IMR-90 (cell line): ENCODE measurements at regions not wholly inside any gene's neighbourhood (a gene's known extent, or its start where the extent isn't known, plus 50 kb on each side); places are given as distances from the start of the nearest gene placed in this dataset.

ENCODE experiments used
- ATAC-seq: fragments of 200-7000 bp; cut with Tn5 transposase; 2 replicates; pipeline ENCODE4 v1.9.1; 2020; ENCODE audit warnings: low read depth, mild to moderate bottlenecking, moderate library complexity
- BruUV-seq: library from RNA; stranded (reverse); fragments of 400-500 nt; replicated peaks from 2 replicates; lab custom pipeline; 2021; lab: Mats Ljungman, UMichigan
- CTCF ChIA-PET: fragments of 300-600 bp; formaldehyde crosslinking; extraction: SDS; loops from one replicate; lab custom pipeline; 2021; ENCODE audit warnings: antibody characterized with exemption; lab: Yijun Ruan, JAX
- POLR2A ChIA-PET: fragments of 300-600 bp; sonication (Branson Sonifier 250); formaldehyde crosslinking; loops from one replicate; lab custom pipeline; 2022; ENCODE audit warnings: antibody characterized with exemption; ENCODE audit not compliant: unreplicated experiment; lab: Charles Lee
- DNase-seq: peaks from one replicate; pipeline ENCODE4 v3.0.0; 2013
- H2AFZ ChIP-seq: replicated peaks from 2 replicates; pipeline ENCODE3; 2013; ENCODE audit warnings: low read length, mild to moderate bottlenecking; ENCODE audit not compliant: poor library complexity
- H2AK5ac ChIP-seq: 2 replicates; pipeline ENCODE4 v1.6.1; 2013; ENCODE audit warnings: low read depth, low read length, inconsistent platforms
- H2AK9ac ChIP-seq: replicated peaks from 2 replicates; pipeline ENCODE3; 2013; ENCODE audit warnings: mild to moderate bottlenecking, low read depth, low read length, moderate library complexity; ENCODE audit not compliant: poor library complexity
- H2BK120ac ChIP-seq: 2 replicates; pipeline ENCODE4 v1.6.1; 2013; ENCODE audit warnings: low read depth, low read length, inconsistent platforms
- H2BK15ac ChIP-seq: 3 replicates; pipeline ENCODE4 v1.6.1; 2013; ENCODE audit warnings: low read depth, low read length, inconsistent platforms
- H2BK20ac ChIP-seq: 2 replicates; pipeline ENCODE4 v1.6.1; 2013; ENCODE audit warnings: low read depth, mild to moderate bottlenecking, inconsistent platforms, low read length, moderate library complexity
- H2BK5ac ChIP-seq: 2 replicates; pipeline ENCODE4 v1.6.1; 2013; ENCODE audit warnings: mild to moderate bottlenecking, low read depth, low read length, inconsistent platforms; ENCODE audit not compliant: poor library complexity, severe bottlenecking
- H3K14ac ChIP-seq: replicated peaks from 2 replicates; pipeline ENCODE4 v1.6.1; 2013; ENCODE audit warnings: low read depth, low read length, inconsistent platforms
- H3K18ac ChIP-seq: 2 replicates; pipeline ENCODE4 v1.6.1; 2013; ENCODE audit warnings: low read depth, low read length, control low read depth
- H3K23ac ChIP-seq: 2 replicates; pipeline ENCODE4 v1.6.1; 2013; ENCODE audit warnings: low read depth, low read length, inconsistent platforms
- H3K27ac ChIP-seq: 2 replicates; pipeline ENCODE4 v1.5.1; 2013; ENCODE audit warnings: mild to moderate bottlenecking, control low read depth, low read length; ENCODE audit not compliant: insufficient read depth
- H3K27me3 ChIP-seq: 2 replicates; pipeline ENCODE4 v1.6.1; 2013; ENCODE audit warnings: low read length; ENCODE audit not compliant: control insufficient read depth, insufficient read depth
- H3K36me3 ChIP-seq: 2 replicates; pipeline ENCODE4 v1.6.1; 2013; ENCODE audit warnings: low read length, mixed read lengths; ENCODE audit not compliant: control insufficient read depth, insufficient read depth
- H3K4ac ChIP-seq: 2 replicates; pipeline ENCODE4 v1.6.1; 2013; ENCODE audit warnings: low read depth, low read length, inconsistent platforms
- H3K4me1 ChIP-seq: 2 replicates; pipeline ENCODE4 v1.6.1; 2013; ENCODE audit warnings: low read length, mixed read lengths; ENCODE audit not compliant: control insufficient read depth, insufficient read depth
- H3K4me2 ChIP-seq: 2 replicates; pipeline ENCODE4 v1.6.1; 2013; ENCODE audit warnings: low read depth, mild to moderate bottlenecking, control low read depth, low read length, moderate library complexity
- H3K4me3 ChIP-seq: 2 replicates; pipeline ENCODE4 v1.5.1; 2013; ENCODE audit warnings: low read depth, mild to moderate bottlenecking, control low read depth, low read length, moderate library complexity; ENCODE audit not compliant: insufficient read depth
- H3K56ac ChIP-seq: 2 replicates; pipeline ENCODE4 v1.6.1; 2013; ENCODE audit warnings: low read length, inconsistent platforms; ENCODE audit not compliant: insufficient read depth; ENCODE audit errors: extremely low read depth
- H3K79me1 ChIP-seq, 2 experiments: 2 replicates each; pipeline ENCODE4 v1.6.1; 2013; ENCODE audit warnings: low read length in 2 of 2, inconsistent platforms in 1 of 2, low read depth in 1 of 2
- H3K9ac ChIP-seq: 2 replicates; pipeline ENCODE4 v1.6.1; 2013; ENCODE audit warnings: low read depth, low read length, control low read depth
- H3K9me1 ChIP-seq: 2 replicates; pipeline ENCODE4 v1.6.1; 2013; ENCODE audit warnings: low read length, inconsistent platforms; ENCODE audit not compliant: insufficient read depth
- H3K9me3 ChIP-seq: 2 replicates; pipeline ENCODE4 v1.6.1; 2013; ENCODE audit warnings: low read length; ENCODE audit not compliant: control insufficient read depth, insufficient read depth
- H4K20me1 ChIP-seq: 2 replicates; pipeline ENCODE4 v1.6.1; 2013; ENCODE audit warnings: low read length, inconsistent platforms; ENCODE audit not compliant: insufficient read depth
- H4K5ac ChIP-seq: 2 replicates; pipeline ENCODE4 v1.6.1; 2013; ENCODE audit warnings: mild to moderate bottlenecking, low read depth, low read length, control low read depth
- H4K8ac ChIP-seq, 2 experiments: 2 replicates each; pipeline ENCODE4 v1.6.1; 2013; ENCODE audit warnings: low read depth in 2 of 2, low read length in 2 of 2, control low read depth in 1 of 2, inconsistent platforms in 1 of 2
- H4K91ac ChIP-seq: 2 replicates; pipeline ENCODE4 v1.6.1; 2013; ENCODE audit warnings: low read depth, low read length, inconsistent platforms; ENCODE audit not compliant: insufficient read depth
- BHLHE40 ChIP-seq: fragments of 150-350 bp; IDR thresholded peaks from 2 replicates; pipeline ENCODE4 v1.6.1; 2016; ENCODE audit warnings: mild to moderate bottlenecking, low read depth, low read length
- CEBPB ChIP-seq: IDR thresholded peaks from 2 replicates; pipeline ENCODE4 v1.6.1; 2012; ENCODE audit warnings: low read depth, low read length, improper control_type of control experiment
- CHD1 ChIP-seq: IDR thresholded peaks from 2 replicates; pipeline ENCODE4 v1.6.1; 2012; ENCODE audit warnings: low read depth, low read length, improper control_type of control experiment
- ELK1 ChIP-seq: fragments of 150-350 bp; IDR thresholded peaks from 2 replicates; pipeline ENCODE4 v1.6.1; 2016; ENCODE audit warnings: low read depth, mild to moderate bottlenecking, low read length, moderate library complexity, borderline replicate concordance
- FOS ChIP-seq: fragments of 150-350 bp; IDR thresholded peaks from 2 replicates; pipeline ENCODE4 v1.6.1; 2016; ENCODE audit warnings: low read depth, low read length
- MAFK ChIP-seq: IDR thresholded peaks from 2 replicates; pipeline ENCODE4 v1.6.1; 2012; ENCODE audit warnings: low read depth, low read length, improper control_type of control experiment
- MAZ ChIP-seq: IDR thresholded peaks from 2 replicates; pipeline ENCODE4 v1.6.1; 2012; ENCODE audit warnings: low read depth, mild to moderate bottlenecking, low read length, improper control_type of control experiment, moderate library complexity, borderline replicate concordance
- MXI1 ChIP-seq: IDR thresholded peaks from 2 replicates; pipeline ENCODE4 v1.6.1; 2012; ENCODE audit warnings: low read depth, mild to moderate bottlenecking, low read length, moderate library complexity, borderline replicate concordance
- NFE2L2 ChIP-seq: fragments of 150-350 bp; IDR thresholded peaks from 2 replicates; pipeline ENCODE4 v1.6.1; 2016; ENCODE audit warnings: low read depth, mild to moderate bottlenecking, low read length
- POLR2A ChIP-seq: IDR thresholded peaks from 2 replicates; pipeline ENCODE4 v1.6.1; 2012; ENCODE audit warnings: mild to moderate bottlenecking, low read depth, low read length
- RAD21 ChIP-seq: IDR thresholded peaks from 2 replicates; pipeline ENCODE4 v1.6.1; 2012; ENCODE audit warnings: low read length, improper control_type of control experiment
- RCOR1 ChIP-seq: IDR thresholded peaks from 2 replicates; pipeline ENCODE4 v1.6.1; 2012; ENCODE audit warnings: mild to moderate bottlenecking, low read length, improper control_type of control experiment; ENCODE audit not compliant: insufficient replicate concordance
- RFX5 ChIP-seq: IDR thresholded peaks from 2 replicates; pipeline ENCODE4 v1.8.0; 2012; ENCODE audit warnings: low read depth, mild to moderate bottlenecking, low read length, moderate library complexity
- SMC3 ChIP-seq: fragments of 150-350 bp; IDR thresholded peaks from 2 replicates; pipeline ENCODE4 v1.6.1; 2016; ENCODE audit warnings: low read depth, mild to moderate bottlenecking, antibody characterized with exemption, low read length, moderate library complexity
- WGBS, 2 experiments: methylation state at CpG; one replicate each; pipeline versions ENCODE4 v1.1.5 to v1.1.7; 2013; ENCODE audit warnings: missing lambda C conversion rate in 2 of 2; ENCODE audit not compliant: insufficient read length in 1 of 2; ENCODE audit errors: extremely low coverage in 2 of 2; 5-methylcytosine and 5-hydroxymethylcytosine counted together
- dilution Hi-C: fragments of 300-500 bp; cut with HindIII; formaldehyde crosslinking; loops from one replicate; pipeline ENCODE4 v1.14.3; 2018; ENCODE audit warnings: low sequenced_read_pairs; ENCODE audit not compliant: unreplicated experiment
- in situ Hi-C: fragments of 300-500 bp; cut with MboI; formaldehyde crosslinking; loops from 3 replicates; pipeline ENCODE4 v1.14.3; 2019; ENCODE audit warnings: low sequenced_read_pairs, inconsistent platforms, mixed read lengths
- intact Hi-C: fragments of 100-400 bp; cut with micrococcal nuclease; formaldehyde crosslinking; loops from 2 replicates; pipeline ENCODE4 v1.10.0; 2022

GRCh38 chr10:6711408-6711841 lies 131.3 kb upstream of the PRKCQ start:
- H3K4me2 ChIP-seq = no peak overlapping the region
- H3K9me1 ChIP-seq = no peaks in the 10 kb centered on the region
- H2BK120ac ChIP-seq = no peak overlapping the region
- H2AK9ac ChIP-seq = no peak overlapping the region
- H4K8ac ChIP-seq = no peak overlapping the region
- H3K27ac ChIP-seq = no peak overlapping the region
- CTCF ChIA-PET = interaction anchor here (2.7 kb wide), 1 partner anchor 10 kb away, joined by 7 read pairs; no protein-coding TSS in a partner anchor
- POLR2A ChIA-PET = no interaction called here
- no peaks in the 10 kb centered on the region for H3K79me1 ChIP-seq
- peaks cover 7% of the 10 kb centered on the region for H3K27me3 ChIP-seq
- H3K56ac ChIP-seq = no peak overlapping the region
- H4K5ac ChIP-seq = no peak overlapping the region
- H3K4ac ChIP-seq = no peak overlapping the region
- H3K23ac ChIP-seq = no peak overlapping the region
- no peak overlapping the region for H3K18ac ChIP-seq
- no peaks in the 10 kb centered on the region for H3K36me3 ChIP-seq
- TF ChIP-seq RFX5 (no peak), SMC3 (no peak), CHD1 (no peak), BHLHE40 (no peak), MAZ (no peak), ELK1 (no peak), MXI1 (no peak), FOS (no peak), CEBPB (no peak), POLR2A (no peak), MAFK (no peak), RAD21 (no peak), RCOR1 (no peak), NFE2L2 (no peak)
- H4K91ac ChIP-seq = no peak overlapping the region
- H3K4me3 ChIP-seq = no peak overlapping the region
- intact Hi-C loops (no loop called here), dilution Hi-C loops (no loop called here), in situ Hi-C loops (no loop called here)
- no peaks in the 10 kb centered on the region for H4K20me1 ChIP-seq
- no peak overlapping the region for H3K14ac ChIP-seq
- H2BK5ac ChIP-seq = no peak overlapping the region
- H2AFZ ChIP-seq = no peak overlapping the region
- no peaks in the 10 kb centered on the region for H3K9me3 ChIP-seq
- no peak for ATAC-seq
- H3K4me1 ChIP-seq = no peaks in the 10 kb centered on the region
- no TSS peak for BruUV-seq
- no peak overlapping the region for H2AK5ac ChIP-seq
- 76% methylated on average over 5 of the region's 6 CpGs; no CpG with 5 or more reads in 1 of the 2 experiments for WGBS, 2 experiments
- no peak overlapping the region for H2BK20ac ChIP-seq
- no peak for DNase-seq
- H3K9ac ChIP-seq = no peak overlapping the region
- no peak overlapping the region for H2BK15ac ChIP-seq
